Neural cell (in vitro differentiated cells): ENCODE measurements at regions not wholly inside any gene's neighbourhood (a gene's known extent, or its start where the extent isn't known, plus 50 kb on each side); places are given as distances from the start of the nearest gene placed in this dataset.

ENCODE experiments used
- H2AFZ ChIP-seq: fragments of 200-600, 300-800 bp; sonication (generic), shearing (Covaris generic); 2 replicates; pipeline ENCODE4 v1.6.0; 2014; ENCODE audit warnings: low read depth, mild to moderate bottlenecking, antibody characterized with exemption, low read length, moderate library complexity
- H3F3A ChIP-seq: fragments of 200-600 bp; shearing (Covaris generic); 2 replicates; pipeline ENCODE4 v1.6.1; 2016; ENCODE audit warnings: mild to moderate bottlenecking, moderate library complexity, mixed read lengths, antibody characterized with exemption, low read length; ENCODE audit not compliant: insufficient read depth, poor library complexity, severe bottlenecking
- H3K27ac ChIP-seq: fragments of 200-600, 300-800 bp; sonication (generic), shearing (Covaris generic); 2 replicates; pipeline ENCODE4 v1.5.1; 2014; ENCODE audit warnings: mild to moderate bottlenecking, low read length, moderate library complexity
- H3K27me3 ChIP-seq: fragments of 300-800, 200-600 bp; sonication (generic), shearing (Covaris generic); 2 replicates; pipeline ENCODE4 v1.6.0; 2014; ENCODE audit warnings: mild to moderate bottlenecking, low read depth, low read length, moderate library complexity; ENCODE audit not compliant: insufficient read depth
- H3K36me3 ChIP-seq: fragments of 300-800, 200-600 bp; sonication (generic), shearing (Covaris generic); 2 replicates; pipeline ENCODE4 v1.5.1; 2014; ENCODE audit warnings: mild to moderate bottlenecking, antibody characterized with exemption, low read length, moderate library complexity; ENCODE audit not compliant: insufficient read depth
- H3K4me2 ChIP-seq: fragments of 300-800, 200-600 bp; sonication (generic), shearing (Covaris generic); 2 replicates; pipeline ENCODE4 v1.6.0; 2014; ENCODE audit warnings: mild to moderate bottlenecking, low read length
- H3K4me3 ChIP-seq: fragments of 300-800, 200-600 bp; sonication (generic), shearing (Covaris generic); 2 replicates; pipeline ENCODE4 v1.5.1; 2014; ENCODE audit warnings: mild to moderate bottlenecking, low read length, moderate library complexity
- H3K79me2 ChIP-seq: fragments of 200-600 bp; shearing (Covaris generic); replicated peaks from 2 replicates; pipeline ENCODE4 v1.6.0; 2014; ENCODE audit warnings: mild to moderate bottlenecking, low read length, moderate library complexity; ENCODE audit not compliant: insufficient read depth
- H3K9ac ChIP-seq: fragments of 300-800, 200-600 bp; sonication (generic), shearing (Covaris generic); 2 replicates; pipeline ENCODE4 v1.6.1; 2016; ENCODE audit warnings: mild to moderate bottlenecking, low read length, mixed read lengths
- H3K9me2 ChIP-seq: fragments of 200-600 bp; shearing (Covaris generic); 2 replicates; pipeline ENCODE4 v1.6.1; 2016; ENCODE audit warnings: mild to moderate bottlenecking, low read length, mixed read lengths; ENCODE audit not compliant: insufficient read depth
- H3K9me3 ChIP-seq: fragments of 200-600, 300-800 bp; sonication (generic), shearing (Covaris generic); 2 replicates; pipeline ENCODE4 v1.6.1; 2016; ENCODE audit warnings: mild to moderate bottlenecking, mixed run types, low read length, moderate library complexity, mixed read lengths
- H4K20me1 ChIP-seq: fragments of 200-600 bp; shearing (Covaris generic); 2 replicates; pipeline ENCODE4 v1.6.1; 2016; ENCODE audit warnings: mild to moderate bottlenecking, mixed run types; ENCODE audit not compliant: insufficient read depth
- CTCF ChIP-seq: fragments of 450-650 bp; IDR thresholded peaks from 2 replicates; pipeline ENCODE4 v1.5.1; 2014; ENCODE audit warnings: antibody characterized with exemption, mild to moderate bottlenecking, moderate library complexity; ENCODE audit not compliant: poor library complexity, severe bottlenecking
- EP300 ChIP-seq: fragments of 450-650 bp; conservative IDR thresholded peaks from 2 replicates; pipeline ENCODE4 v1.6.1; 2014; ENCODE audit warnings: antibody characterized with exemption, mild to moderate bottlenecking, moderate library complexity; ENCODE audit not compliant: poor library complexity, severe bottlenecking
- EZH2 ChIP-seq: fragments of 200-600, 300-800 bp; shearing (Covaris generic), sonication (generic); IDR thresholded peaks from 2 replicates; pipeline ENCODE4 v1.6.1; 2014; ENCODE audit warnings: antibody characterized with exemption, low read length, borderline replicate concordance, mild to moderate bottlenecking; ENCODE audit not compliant: insufficient read depth, poor library complexity, severe bottlenecking
- MXI1 ChIP-seq: fragments of 450-650 bp; conservative IDR thresholded peaks from 2 replicates; pipeline ENCODE4 v1.6.1; 2014; ENCODE audit warnings: antibody characterized with exemption, mild to moderate bottlenecking; ENCODE audit not compliant: poor library complexity, severe bottlenecking
- POLR2AphosphoS5 ChIP-seq: IDR thresholded peaks from 2 replicates; pipeline ENCODE4 v1.6.1; 2012
- RAD21 ChIP-seq: fragments of 450-650 bp; conservative IDR thresholded peaks from 2 replicates; pipeline ENCODE4 v1.6.1; 2014; ENCODE audit warnings: antibody characterized with exemption, mild to moderate bottlenecking, moderate library complexity
- REST ChIP-seq: IDR thresholded peaks from 2 replicates; pipeline ENCODE4 v1.6.1; 2012; ENCODE audit warnings: borderline replicate concordance
- SMC3 ChIP-seq: fragments of 450-650 bp; conservative IDR thresholded peaks from 2 replicates; pipeline ENCODE4 v1.6.1; 2014; ENCODE audit warnings: antibody characterized with exemption, mild to moderate bottlenecking, moderate library complexity; ENCODE audit not compliant: poor library complexity
- TAF1 ChIP-seq: IDR thresholded peaks from 2 replicates; pipeline ENCODE4 v1.6.1; 2012; ENCODE audit warnings: low read depth

GRCh38 chr14:22097586-22098292, 424.1 kb upstream of the OR4E1 start:
- Histone ChIP-seq H3K9me2 (no peaks in the 10 kb centered on the region), H3K4me3 (no peak overlapping the region), H2AFZ (no peak overlapping the region), H3F3A (no peaks in the 10 kb centered on the region), H4K20me1 (no peaks in the 10 kb centered on the region), H3K4me2 (no peak overlapping the region), H3K27me3 (no peaks in the 10 kb centered on the region), H3K36me3 (no peaks in the 10 kb centered on the region), H3K79me2 (no peaks in the 10 kb centered on the region), H3K27ac (no peak overlapping the region), H3K9me3 (no peaks in the 10 kb centered on the region), H3K9ac (no peak overlapping the region)
- no peak for TF ChIP-seq REST
- TF ChIP-seq CTCF = no peak
- TF ChIP-seq TAF1 = no peak
- TF ChIP-seq RAD21 = no peak
- no peak for TF ChIP-seq EZH2
- no peak for TF ChIP-seq MXI1
- TF ChIP-seq POLR2AphosphoS5 = no peak
- no peak for TF ChIP-seq SMC3
- no peak for TF ChIP-seq EP300

GRCh38 chr14:22097072-22097471, 423.5 kb upstream of the OR4E1 start:
- Histone ChIP-seq H2AFZ (no peak overlapping the region), H3K9me2 (no peaks in the 10 kb centered on the region), H3K27ac (no peak overlapping the region), H4K20me1 (no peaks in the 10 kb centered on the region), H3K4me2 (no peak overlapping the region), H3K4me3 (no peak overlapping the region), H3K27me3 (no peaks in the 10 kb centered on the region), H3K36me3 (no peaks in the 10 kb centered on the region), H3K9ac (no peak overlapping the region), H3K79me2 (no peaks in the 10 kb centered on the region), H3K9me3 (no peaks in the 10 kb centered on the region), H3F3A (no peaks in the 10 kb centered on the region)
- TF ChIP-seq POLR2AphosphoS5 (no peak), REST (no peak), EP300 (no peak), MXI1 (no peak)
